ENCODE measurements at regions not wholly inside any gene's neighbourhood (a gene's known extent, or its start where the extent isn't known, plus 50 kb on each side); places are given as distances from the start of the nearest gene placed in this dataset.

DNA sequence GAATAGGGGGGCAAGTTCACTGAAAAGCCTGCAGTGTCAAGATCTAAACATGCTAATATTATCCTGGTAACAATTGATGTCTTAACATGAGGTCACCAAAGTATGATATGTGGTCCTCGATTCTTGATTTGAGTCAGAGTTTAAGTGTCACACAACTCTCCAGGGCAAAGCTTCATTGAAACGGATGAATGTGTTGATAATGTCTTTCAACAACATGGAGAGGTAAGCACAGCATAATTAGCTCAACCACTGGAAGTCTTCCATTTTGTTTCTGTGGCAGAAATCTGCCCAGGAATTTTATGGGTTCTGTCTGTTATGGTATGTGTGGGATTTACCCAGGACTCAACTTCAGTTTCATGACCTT is 591.5 kb downstream of the ZNF385D start:
- TF ChIP-seq, protein P1, sequence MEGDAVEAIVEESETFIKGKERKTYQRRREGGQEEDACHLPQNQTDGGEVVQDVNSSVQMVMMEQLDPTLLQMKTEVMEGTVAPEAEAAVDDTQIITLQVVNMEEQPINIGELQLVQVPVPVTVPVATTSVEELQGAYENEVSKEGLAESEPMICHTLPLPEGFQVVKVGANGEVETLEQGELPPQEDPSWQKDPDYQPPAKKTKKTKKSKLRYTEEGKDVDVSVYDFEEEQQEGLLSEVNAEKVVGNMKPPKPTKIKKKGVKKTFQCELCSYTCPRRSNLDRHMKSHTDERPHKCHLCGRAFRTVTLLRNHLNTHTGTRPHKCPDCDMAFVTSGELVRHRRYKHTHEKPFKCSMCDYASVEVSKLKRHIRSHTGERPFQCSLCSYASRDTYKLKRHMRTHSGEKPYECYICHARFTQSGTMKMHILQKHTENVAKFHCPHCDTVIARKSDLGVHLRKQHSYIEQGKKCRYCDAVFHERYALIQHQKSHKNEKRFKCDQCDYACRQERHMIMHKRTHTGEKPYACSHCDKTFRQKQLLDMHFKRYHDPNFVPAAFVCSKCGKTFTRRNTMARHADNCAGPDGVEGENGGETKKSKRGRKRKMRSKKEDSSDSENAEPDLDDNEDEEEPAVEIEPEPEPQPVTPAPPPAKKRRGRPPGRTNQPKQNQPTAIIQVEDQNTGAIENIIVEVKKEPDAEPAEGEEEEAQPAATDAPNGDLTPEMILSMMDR (conservative IDR thresholded peaks at IDR 0.05), result no peak
- Histone ChIP-seq H3K14ac (ENCODE audit: insufficient read depth, low read length) (no peak overlapping the region), H2AK5ac (ENCODE audit: insufficient read length, low read length) (no peak overlapping the region), H3K27me3 (ENCODE audit: insufficient read depth, low read length) (no peaks in the 10 kb centered on the region), H3T11ph (ENCODE audit: low read length) (no peak overlapping the region), H3K4ac (ENCODE audit: low read depth, low read length) (no peak overlapping the region), H4K91ac (ENCODE audit: insufficient read length, low read depth, low read length) (no peak overlapping the region), H3K23me2 (ENCODE audit: insufficient read length, low read depth, low read length, poor library complexity, severe bottlenecking) (no peaks in the 10 kb centered on the region), H3K9me3 (ENCODE audit: control insufficient read depth, low read depth, low read length) (no peaks in the 10 kb centered on the region), H3K9ac (ENCODE audit: extremely low read depth, insufficient read length, low read length) (no peak overlapping the region), H3K4me1 (ENCODE audit: insufficient read depth, low read length) (0 out of 2 replicates have a peak, but pooled peaks cover 2% of the 10 kb centered on the region), H2BK15ac (ENCODE audit: low read depth, low read length) (no peak overlapping the region), H2BK5ac (ENCODE audit: insufficient read length, low read length) (no peak overlapping the region), H2BK12ac (ENCODE audit: insufficient read length, low read depth, low read length) (no peak overlapping the region), H2AFZ (ENCODE audit: low read length) (no peak overlapping the region), H4K5ac (ENCODE audit: insufficient read length, low read depth, low read length) (no peak overlapping the region), H3K79me2 (ENCODE audit: insufficient read depth, low read length) (no peaks in the 10 kb centered on the region), H3K18ac (ENCODE audit: insufficient read length, low read depth, low read length) (no peak overlapping the region), H3K27ac (ENCODE audit: insufficient read length, low read depth, low read length) (no peak overlapping the region), H2BK120ac (ENCODE audit: low read depth, low read length, poor library complexity, severe bottlenecking) (no peak overlapping the region), H3K23ac (ENCODE audit: insufficient read length, low read depth, low read length) (no peak overlapping the region), H3K79me1 (ENCODE audit: insufficient read depth, low read depth, low read length, poor library complexity, severe bottlenecking) (no peaks in the 10 kb centered on the region), H2BK20ac (ENCODE audit: low read depth, low read length, poor library complexity, severe bottlenecking) (no peak overlapping the region), H4K8ac (replicated peaks; ENCODE audit: insufficient read length, low read depth, low read length) (no peak overlapping the region), H3K56ac (ENCODE audit: insufficient read length, low read depth, low read length) (no peak overlapping the region), H3K4me2 (ENCODE audit: insufficient read depth, insufficient read length, low read length) (no peak overlapping the region), H4K20me1 (ENCODE audit: control insufficient read depth, insufficient read depth, insufficient read length) (no peaks in the 10 kb centered on the region)
- DNase-seq, result no peak
- no peak overlapping the region for H3K4me3 Mint-ChIP-seq
- H3K9me3 Mint-ChIP-seq, result no peaks in the 10 kb centered on the region
- H3K4me1 Mint-ChIP-seq, result no peaks in the 10 kb centered on the region
- no CpG with 5 or more reads among the region's 2 CpGs for WGBS (ENCODE audit: extremely low coverage, insufficient read length, low lambda C conversion rate)
- H3K27me3 Mint-ChIP-seq (ENCODE audit: low read depth), result no peaks in the 10 kb centered on the region
- H3K27ac Mint-ChIP-seq, result no peak overlapping the region
- H3K36me3 Mint-ChIP-seq (ENCODE audit: insufficient read depth in 1 of 3, low read depth in 3 of 3), result no peaks in the 10 kb centered on the region

Data from H9 (cell line).